ENCODE measurements at regions not wholly inside any gene's neighbourhood (a gene's known extent, or its start where the extent isn't known, plus 50 kb on each side); places are given as distances from the start of the nearest gene placed in this dataset.

DNA sequence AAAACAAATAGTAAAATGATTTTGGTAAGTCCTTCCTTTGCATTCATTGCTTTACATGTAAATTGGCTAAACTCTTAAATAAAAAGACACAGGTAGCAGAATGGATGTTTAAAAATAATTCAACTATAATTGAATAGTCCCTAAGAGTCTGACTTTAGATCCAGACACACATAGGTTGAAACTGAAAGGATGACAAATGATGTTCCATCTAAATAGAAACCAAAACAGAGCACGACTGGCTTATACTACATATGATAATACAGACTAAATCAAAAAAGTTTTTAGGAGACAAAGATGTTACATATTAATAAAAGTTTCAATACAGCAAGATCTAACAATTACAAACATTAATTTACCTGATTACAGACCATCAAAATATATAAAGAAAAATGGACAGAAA lies 2055.1 kb upstream of the WWC1 start:
- TF ChIP-seq, protein P1, sequence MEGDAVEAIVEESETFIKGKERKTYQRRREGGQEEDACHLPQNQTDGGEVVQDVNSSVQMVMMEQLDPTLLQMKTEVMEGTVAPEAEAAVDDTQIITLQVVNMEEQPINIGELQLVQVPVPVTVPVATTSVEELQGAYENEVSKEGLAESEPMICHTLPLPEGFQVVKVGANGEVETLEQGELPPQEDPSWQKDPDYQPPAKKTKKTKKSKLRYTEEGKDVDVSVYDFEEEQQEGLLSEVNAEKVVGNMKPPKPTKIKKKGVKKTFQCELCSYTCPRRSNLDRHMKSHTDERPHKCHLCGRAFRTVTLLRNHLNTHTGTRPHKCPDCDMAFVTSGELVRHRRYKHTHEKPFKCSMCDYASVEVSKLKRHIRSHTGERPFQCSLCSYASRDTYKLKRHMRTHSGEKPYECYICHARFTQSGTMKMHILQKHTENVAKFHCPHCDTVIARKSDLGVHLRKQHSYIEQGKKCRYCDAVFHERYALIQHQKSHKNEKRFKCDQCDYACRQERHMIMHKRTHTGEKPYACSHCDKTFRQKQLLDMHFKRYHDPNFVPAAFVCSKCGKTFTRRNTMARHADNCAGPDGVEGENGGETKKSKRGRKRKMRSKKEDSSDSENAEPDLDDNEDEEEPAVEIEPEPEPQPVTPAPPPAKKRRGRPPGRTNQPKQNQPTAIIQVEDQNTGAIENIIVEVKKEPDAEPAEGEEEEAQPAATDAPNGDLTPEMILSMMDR (IDR thresholded peaks at IDR 0.05), result no peak
- TF ChIP-seq, protein P2, sequence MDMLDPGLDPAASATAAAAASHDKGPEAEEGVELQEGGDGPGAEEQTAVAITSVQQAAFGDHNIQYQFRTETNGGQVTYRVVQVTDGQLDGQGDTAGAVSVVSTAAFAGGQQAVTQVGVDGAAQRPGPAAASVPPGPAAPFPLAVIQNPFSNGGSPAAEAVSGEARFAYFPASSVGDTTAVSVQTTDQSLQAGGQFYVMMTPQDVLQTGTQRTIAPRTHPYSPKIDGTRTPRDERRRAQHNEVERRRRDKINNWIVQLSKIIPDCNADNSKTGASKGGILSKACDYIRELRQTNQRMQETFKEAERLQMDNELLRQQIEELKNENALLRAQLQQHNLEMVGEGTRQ (CRISPR knock-in tag; IDR thresholded peaks at IDR 0.05), result no peak
- TF ChIP-seq, protein P3, sequence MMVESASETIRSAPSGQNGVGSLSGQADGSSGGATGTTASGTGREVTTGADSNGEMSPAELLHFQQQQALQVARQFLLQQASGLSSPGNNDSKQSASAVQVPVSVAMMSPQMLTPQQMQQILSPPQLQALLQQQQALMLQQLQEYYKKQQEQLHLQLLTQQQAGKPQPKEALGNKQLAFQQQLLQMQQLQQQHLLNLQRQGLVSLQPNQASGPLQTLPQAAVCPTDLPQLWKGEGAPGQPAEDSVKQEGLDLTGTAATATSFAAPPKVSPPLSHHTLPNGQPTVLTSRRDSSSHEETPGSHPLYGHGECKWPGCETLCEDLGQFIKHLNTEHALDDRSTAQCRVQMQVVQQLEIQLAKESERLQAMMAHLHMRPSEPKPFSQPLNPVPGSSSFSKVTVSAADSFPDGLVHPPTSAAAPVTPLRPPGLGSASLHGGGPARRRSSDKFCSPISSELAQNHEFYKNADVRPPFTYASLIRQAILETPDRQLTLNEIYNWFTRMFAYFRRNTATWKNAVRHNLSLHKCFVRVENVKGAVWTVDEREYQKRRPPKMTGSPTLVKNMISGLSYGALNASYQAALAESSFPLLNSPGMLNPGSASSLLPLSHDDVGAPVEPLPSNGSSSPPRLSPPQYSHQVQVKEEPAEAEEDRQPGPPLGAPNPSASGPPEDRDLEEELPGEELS (CRISPR knock-in tag; IDR thresholded peaks at IDR 0.05), result no peak
- TF ChIP-seq ATF1 (CRISPR knock-in tag; IDR thresholded peaks at IDR 0.05), result no peak
- TF ChIP-seq, protein P4, sequence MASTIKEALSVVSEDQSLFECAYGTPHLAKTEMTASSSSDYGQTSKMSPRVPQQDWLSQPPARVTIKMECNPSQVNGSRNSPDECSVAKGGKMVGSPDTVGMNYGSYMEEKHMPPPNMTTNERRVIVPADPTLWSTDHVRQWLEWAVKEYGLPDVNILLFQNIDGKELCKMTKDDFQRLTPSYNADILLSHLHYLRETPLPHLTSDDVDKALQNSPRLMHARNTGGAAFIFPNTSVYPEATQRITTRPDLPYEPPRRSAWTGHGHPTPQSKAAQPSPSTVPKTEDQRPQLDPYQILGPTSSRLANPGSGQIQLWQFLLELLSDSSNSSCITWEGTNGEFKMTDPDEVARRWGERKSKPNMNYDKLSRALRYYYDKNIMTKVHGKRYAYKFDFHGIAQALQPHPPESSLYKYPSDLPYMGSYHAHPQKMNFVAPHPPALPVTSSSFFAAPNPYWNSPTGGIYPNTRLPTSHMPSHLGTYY (CRISPR knock-in tag; IDR thresholded peaks at IDR 0.05), result no peak
- no peak for TF ChIP-seq TEAD4 (CRISPR knock-in tag; IDR thresholded peaks at IDR 0.05)
- TF ChIP-seq, protein P5, sequence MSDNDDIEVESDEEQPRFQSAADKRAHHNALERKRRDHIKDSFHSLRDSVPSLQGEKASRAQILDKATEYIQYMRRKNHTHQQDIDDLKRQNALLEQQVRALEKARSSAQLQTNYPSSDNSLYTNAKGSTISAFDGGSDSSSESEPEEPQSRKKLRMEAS (CRISPR knock-in tag; IDR thresholded peaks at IDR 0.05), result no peak
- TF ChIP-seq NR3C1 (CRISPR knock-in tag; conservative IDR thresholded peaks at IDR 0.05; ENCODE audit: low read depth), result no peak
- TF ChIP-seq, protein P6, sequence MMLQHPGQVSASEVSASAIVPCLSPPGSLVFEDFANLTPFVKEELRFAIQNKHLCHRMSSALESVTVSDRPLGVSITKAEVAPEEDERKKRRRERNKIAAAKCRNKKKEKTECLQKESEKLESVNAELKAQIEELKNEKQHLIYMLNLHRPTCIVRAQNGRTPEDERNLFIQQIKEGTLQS (CRISPR knock-in tag; conservative IDR thresholded peaks at IDR 0.05), result no peak
- TF ChIP-seq, protein P7, sequence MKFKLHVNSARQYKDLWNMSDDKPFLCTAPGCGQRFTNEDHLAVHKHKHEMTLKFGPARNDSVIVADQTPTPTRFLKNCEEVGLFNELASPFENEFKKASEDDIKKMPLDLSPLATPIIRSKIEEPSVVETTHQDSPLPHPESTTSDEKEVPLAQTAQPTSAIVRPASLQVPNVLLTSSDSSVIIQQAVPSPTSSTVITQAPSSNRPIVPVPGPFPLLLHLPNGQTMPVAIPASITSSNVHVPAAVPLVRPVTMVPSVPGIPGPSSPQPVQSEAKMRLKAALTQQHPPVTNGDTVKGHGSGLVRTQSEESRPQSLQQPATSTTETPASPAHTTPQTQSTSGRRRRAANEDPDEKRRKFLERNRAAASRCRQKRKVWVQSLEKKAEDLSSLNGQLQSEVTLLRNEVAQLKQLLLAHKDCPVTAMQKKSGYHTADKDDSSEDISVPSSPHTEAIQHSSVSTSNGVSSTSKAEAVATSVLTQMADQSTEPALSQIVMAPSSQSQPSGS (CRISPR knock-in tag; IDR thresholded peaks at IDR 0.05; ENCODE audit: borderline replicate concordance, low read depth), result no peak
